ENCODE measurements at regions not wholly inside any gene's neighbourhood (a gene's known extent, or its start where the extent isn't known, plus 50 kb on each side); places are given as distances from the start of the nearest gene placed in this dataset.

DNA sequence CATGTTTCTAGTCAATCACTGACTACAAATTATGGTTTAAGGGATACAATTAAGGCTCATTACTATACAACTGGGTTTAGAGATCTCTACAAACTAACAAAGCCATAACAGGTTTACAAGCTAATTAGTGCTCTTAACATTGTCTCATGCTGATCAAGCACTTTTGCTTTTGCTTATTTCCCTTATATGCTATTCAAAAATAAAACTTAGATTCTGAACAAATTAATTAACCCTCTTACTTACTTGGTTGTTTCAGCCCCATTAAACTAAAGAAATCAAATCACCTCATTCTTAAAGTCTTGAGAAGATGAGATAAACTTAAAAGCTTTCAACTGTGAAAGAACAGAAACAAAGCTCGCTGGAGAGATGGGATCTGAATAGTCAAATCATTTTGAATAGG lies 2024.5 kb upstream of the ADGRL3 start:
- TF ChIP-seq REST (IDR thresholded peaks at IDR 0.05; ENCODE audit: unreplicated experiment) (no peak), POLR2AphosphoS5 (IDR thresholded peaks at IDR 0.05; ENCODE audit: low read depth) (no peak), EZH2 (IDR thresholded peaks at IDR 0.05; ENCODE audit: low read depth, unreplicated experiment) (no peak), JUNB (IDR thresholded peaks at IDR 0.05; ENCODE audit: unreplicated experiment) (no peak), EZH2phosphoT487 (IDR thresholded peaks at IDR 0.05; ENCODE audit: unreplicated experiment) (no peak), NANOG (IDR thresholded peaks at IDR 0.05; ENCODE audit: borderline replicate concordance) (no peak), ETS1 (IDR thresholded peaks at IDR 0.05) (no peak), CREB1 (CRISPR knock-in tag; IDR thresholded peaks at IDR 0.05; ENCODE audit: low read depth) (no peak), ZNF331 (CRISPR knock-in tag; IDR thresholded peaks at IDR 0.05; ENCODE audit: low read depth) (no peak), ZNF462 (CRISPR knock-in tag; IDR thresholded peaks at IDR 0.05) (no peak), ZNF114 (CRISPR knock-in tag; IDR thresholded peaks at IDR 0.05) (no peak)
- TF ChIP-seq, protein P1, sequence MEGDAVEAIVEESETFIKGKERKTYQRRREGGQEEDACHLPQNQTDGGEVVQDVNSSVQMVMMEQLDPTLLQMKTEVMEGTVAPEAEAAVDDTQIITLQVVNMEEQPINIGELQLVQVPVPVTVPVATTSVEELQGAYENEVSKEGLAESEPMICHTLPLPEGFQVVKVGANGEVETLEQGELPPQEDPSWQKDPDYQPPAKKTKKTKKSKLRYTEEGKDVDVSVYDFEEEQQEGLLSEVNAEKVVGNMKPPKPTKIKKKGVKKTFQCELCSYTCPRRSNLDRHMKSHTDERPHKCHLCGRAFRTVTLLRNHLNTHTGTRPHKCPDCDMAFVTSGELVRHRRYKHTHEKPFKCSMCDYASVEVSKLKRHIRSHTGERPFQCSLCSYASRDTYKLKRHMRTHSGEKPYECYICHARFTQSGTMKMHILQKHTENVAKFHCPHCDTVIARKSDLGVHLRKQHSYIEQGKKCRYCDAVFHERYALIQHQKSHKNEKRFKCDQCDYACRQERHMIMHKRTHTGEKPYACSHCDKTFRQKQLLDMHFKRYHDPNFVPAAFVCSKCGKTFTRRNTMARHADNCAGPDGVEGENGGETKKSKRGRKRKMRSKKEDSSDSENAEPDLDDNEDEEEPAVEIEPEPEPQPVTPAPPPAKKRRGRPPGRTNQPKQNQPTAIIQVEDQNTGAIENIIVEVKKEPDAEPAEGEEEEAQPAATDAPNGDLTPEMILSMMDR (conservative IDR thresholded peaks at IDR 0.05; ENCODE audit: low read depth in 2 of 2): no peak
